Lower leg skin (tissue), 4 donors: ENCODE measurements at regions not wholly inside any gene's neighbourhood (a gene's known extent, or its start where the extent isn't known, plus 50 kb on each side); places are given as distances from the start of the nearest gene placed in this dataset.

Experiments used
- DNase-seq, 2 donors: peaks; one replicate each; pipeline ENCODE4 v3.0.0-alpha.2; 2019; ENCODE audit warnings: low spot score in 2 of 2
- H3K4me3 ChIP-seq: fragments of 200-600 bp; sonication (generic); 2 replicates; pipeline ENCODE4 v1.5.1; 2017; ENCODE audit warnings: mild to moderate bottlenecking, low read depth; ENCODE audit not compliant: poor library complexity, severe bottlenecking
- CTCF ChIP-seq, 3 donors: fragments of 450-650 bp; IDR thresholded peaks; one replicate each; pipeline ENCODE4 v1.5.1; 2016; ENCODE audit warnings: antibody characterized with exemption in 3 of 3, mild to moderate bottlenecking in 3 of 3, moderate library complexity in 2 of 3
- POLR2A ChIP-seq, 2 donors: fragments of 450-650 bp; IDR thresholded peaks; one replicate each; pipeline ENCODE4 v1.6.1; 2016 to 2017; ENCODE audit warnings: antibody characterized with exemption in 2 of 2, mild to moderate bottlenecking in 1 of 2, moderate library complexity in 1 of 2
- WGBS, 2 donors: methylation state at CpG; one replicate each; pipeline ENCODE4 v1.1.5; 2018; 5-methylcytosine and 5-hydroxymethylcytosine counted together
- intact Hi-C: fragments of 100-400 bp; cut with DNase I; formaldehyde crosslinking; loops from one replicate; pipeline ENCODE4 v1.15.0; 2023; ENCODE audit warnings: low total_unique reads

- H3K4me3 ChIP-seq: no peak overlapping the region
- TF ChIP-seq POLR2A (IDR thresholded peaks at IDR 0.05) (no peak), CTCF (IDR thresholded peaks at IDR 0.05) (no peak)
- DNase-seq: no peak
- intact Hi-C loops: no loop called here
- 94 to 96% methylated on average over 3 of the region's 3 CpGs for WGBS, 2 donors
Measured at GRCh38 chr3:137295336-137295735, 337.6 kb downstream of the IL20RB start.

GRCh38 chr3:137296116-137296515 lies 338.3 kb downstream of the IL20RB start:
- TF ChIP-seq POLR2A (IDR thresholded peaks at IDR 0.05): no peak
- no peak for DNase-seq
- WGBS, 2 donors: 55 to 59% methylated on average over 2 of the region's 2 CpGs
- intact Hi-C loops: no loop called here
- H3K4me3 ChIP-seq: no peak overlapping the region

- WGBS, 2 donors: 78 to 92% methylated on average over 1 of the region's 1 CpG
- H3K4me3 ChIP-seq: no peak overlapping the region
- intact Hi-C loops: no loop called here
- TF ChIP-seq CTCF (IDR thresholded peaks at IDR 0.05): no peak
- TF ChIP-seq POLR2A (IDR thresholded peaks at IDR 0.05): no peak
- DNase-seq: no peak
Measured at GRCh38 chr3:137297770-137298169, 340.0 kb downstream of the IL20RB start.

GRCh38 chr3:137300703-137301102 lies 342.9 kb downstream of the IL20RB start:
- WGBS, 2 donors: 73 to 79% methylated on average over 2 of the region's 2 CpGs
- no peak overlapping the region for H3K4me3 ChIP-seq
- no peak for TF ChIP-seq CTCF (IDR thresholded peaks at IDR 0.05)
- TF ChIP-seq POLR2A (IDR thresholded peaks at IDR 0.05): no peak
- DNase-seq: no peak
- intact Hi-C loops: no loop called here

GRCh38 chr3:137304313-137305056 lies 346.7 kb downstream of the IL20RB start:
- no peak for DNase-seq
- WGBS, 2 donors: 42 to 67% methylated on average over 1 of the region's 1 CpG
- no peak for TF ChIP-seq POLR2A (IDR thresholded peaks at IDR 0.05)
- TF ChIP-seq CTCF (IDR thresholded peaks at IDR 0.05): no peak
- no peak overlapping the region for H3K4me3 ChIP-seq
- intact Hi-C loops: no loop called here

GRCh38 chr3:137324114-137324513 lies 366.3 kb downstream of the IL20RB start:
- WGBS, 2 donors: 90 to 99% methylated on average over 2 of the region's 2 CpGs
- TF ChIP-seq CTCF (IDR thresholded peaks at IDR 0.05): no peak
- TF ChIP-seq POLR2A (IDR thresholded peaks at IDR 0.05): no peak
- no peak overlapping the region for H3K4me3 ChIP-seq
- no peak for DNase-seq
- intact Hi-C loops: no loop called here
